GM21717 (cell line): ENCODE measurements at regions not wholly inside any gene's neighbourhood (a gene's known extent, or its start where the extent isn't known, plus 50 kb on each side); places are given as distances from the start of the nearest gene placed in this dataset.

ENCODE experiments used
- ATAC-seq: cut with Tn5 transposase; IDR thresholded peaks from one replicate; pipeline ENCODE4 v1.9.1; 2021; ENCODE audit warnings: mild to moderate bottlenecking, moderate library complexity; ENCODE audit not compliant: unreplicated experiment

DNA sequence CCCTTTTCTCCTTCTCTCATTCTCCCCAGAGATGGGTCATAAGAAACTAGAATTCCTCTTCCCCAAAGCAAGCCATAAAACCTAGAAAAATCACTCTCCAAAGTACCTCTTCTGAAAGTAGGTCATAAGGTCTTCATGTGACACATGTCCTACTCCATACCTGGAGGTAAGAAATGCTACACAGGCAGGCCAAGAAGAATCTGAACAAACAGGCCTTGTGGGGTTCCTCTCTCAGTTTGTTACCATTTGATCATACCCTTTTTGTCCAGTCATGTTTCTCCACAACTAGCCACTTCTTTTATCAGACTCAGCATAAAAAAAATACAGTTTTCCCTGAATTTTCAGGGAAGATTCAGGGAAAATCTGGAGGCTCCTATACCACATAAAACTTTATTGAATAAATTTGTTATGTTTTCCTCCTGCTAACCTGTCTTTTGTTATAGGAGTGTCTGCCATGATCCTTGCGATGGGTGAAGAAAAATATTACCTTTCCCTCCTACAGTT lies 134.4 kb upstream of the LMO4 start:
- ATAC-seq: no peak

GRCh38 chr1:87194856-87195255 lies 133.8 kb upstream of the LMO4 start:
- no peak for ATAC-seq

DNA sequence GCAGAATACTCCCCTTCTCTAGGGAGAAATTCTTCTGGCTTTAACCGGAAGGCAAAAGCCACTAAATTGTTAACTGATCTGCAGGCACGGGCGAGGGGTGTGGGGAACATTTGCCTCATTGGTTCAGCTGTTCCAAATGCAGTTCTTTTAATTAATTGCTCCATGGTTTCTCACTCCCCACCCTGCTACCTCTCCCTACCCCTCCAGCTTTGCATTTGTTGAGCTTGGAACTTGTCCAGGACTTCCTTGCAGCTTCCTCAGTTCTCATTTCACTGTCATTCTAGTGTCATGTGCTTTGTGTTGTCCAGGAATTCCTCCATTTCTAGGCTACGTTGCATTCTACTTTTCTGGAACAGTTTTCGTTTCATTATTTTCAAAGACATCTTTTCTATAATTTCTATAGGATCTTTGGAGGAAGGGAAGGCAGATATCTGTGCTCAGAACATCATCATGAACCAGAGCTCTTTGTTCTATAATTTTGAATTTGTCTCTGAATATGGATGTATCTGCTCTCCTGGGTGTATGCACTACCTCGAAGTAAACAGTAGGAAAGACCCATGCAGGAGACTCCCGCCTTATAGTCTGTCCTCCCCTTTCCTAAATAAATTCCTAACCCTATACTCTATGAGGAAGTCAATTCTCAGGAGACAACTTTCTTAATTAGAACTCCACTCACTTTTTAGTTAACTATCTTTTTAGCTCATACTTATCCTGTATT lies 132.4 kb upstream of the LMO4 start:
- ATAC-seq: no peak

DNA sequence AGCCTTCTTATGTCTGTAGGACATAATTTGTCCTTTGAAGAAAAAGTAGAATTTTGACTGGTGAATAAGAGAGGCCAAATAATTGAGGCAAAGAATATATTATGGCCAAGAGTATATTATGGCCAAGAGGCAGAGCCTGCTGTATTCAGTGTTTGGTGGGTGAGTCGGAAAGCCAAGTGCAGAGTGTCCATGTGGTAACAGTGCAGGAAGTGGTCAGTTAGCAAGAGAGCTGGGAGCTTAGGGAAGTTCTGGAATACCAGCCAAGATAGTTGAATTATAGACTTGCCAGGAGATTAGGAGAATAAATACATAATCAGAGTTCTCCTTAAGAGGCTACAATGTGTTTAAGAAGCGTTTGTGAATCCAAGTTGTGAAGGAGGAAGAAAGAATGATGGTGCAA lies 131.5 kb upstream of the LMO4 start:
- no peak for ATAC-seq

GRCh38 chr1:87197641-87198040 lies 131.0 kb upstream of the LMO4 start:
- ATAC-seq: no peak

DNA sequence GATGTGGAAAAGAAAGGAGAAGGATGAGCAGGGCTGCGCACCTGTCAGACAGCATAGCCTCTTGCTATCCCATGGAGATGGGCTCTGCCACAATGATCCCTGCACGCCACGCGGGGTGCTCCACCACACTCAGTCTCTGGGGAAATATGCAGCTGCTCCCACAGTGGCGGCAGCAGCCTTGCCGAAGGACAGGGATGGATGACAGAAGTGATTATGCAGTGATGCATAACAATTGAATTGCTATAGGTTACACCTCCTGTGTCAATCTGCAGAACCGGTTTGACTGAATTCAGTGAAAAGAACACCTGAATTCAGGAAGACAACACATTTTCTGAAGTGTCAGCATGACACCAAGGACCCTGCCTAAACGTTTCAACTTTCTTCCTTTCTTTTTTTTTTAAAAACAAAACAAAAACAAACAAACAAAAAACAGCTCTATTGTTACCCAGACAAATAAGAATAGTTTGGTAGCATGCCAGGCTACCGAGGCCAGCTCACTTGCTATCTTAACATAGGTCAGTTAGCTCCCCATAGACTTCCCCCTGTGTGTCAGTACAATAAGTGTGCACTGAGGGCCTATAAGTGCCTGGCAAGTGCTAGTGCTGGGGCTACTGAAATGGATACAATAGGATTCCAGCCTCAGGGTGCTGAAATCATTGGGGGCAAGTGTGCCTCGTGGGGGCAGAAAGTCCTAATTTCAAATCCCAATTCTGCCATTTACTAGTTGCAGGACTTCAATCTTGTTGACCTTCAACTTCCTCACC lies 127.6 kb upstream of the LMO4 start:
- ATAC-seq: no peak

DNA sequence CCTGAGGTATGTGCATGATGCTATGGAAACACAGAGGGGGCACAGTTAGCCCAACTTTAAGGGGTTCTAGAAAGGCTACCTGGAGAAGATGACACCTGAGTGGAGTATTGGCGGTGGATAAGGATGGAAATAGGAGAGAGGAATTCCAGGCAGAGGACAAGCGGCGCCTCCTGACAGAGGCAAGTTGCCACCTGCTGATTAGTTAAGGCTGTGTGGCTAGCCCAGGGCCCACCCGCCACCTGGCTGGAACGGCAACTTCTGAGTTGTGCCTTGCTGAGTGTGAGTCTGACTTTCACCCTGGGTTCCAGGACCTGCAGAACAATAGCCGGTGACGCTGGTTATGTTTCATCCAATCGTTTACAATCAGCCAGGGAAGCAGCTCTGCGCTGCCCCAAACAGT lies 126.9 kb upstream of the LMO4 start:
- no peak for ATAC-seq

- no peak for ATAC-seq
These were observed 126.2 kb upstream of the LMO4 start for GRCh38 chr1:87202451-87202850.

DNA sequence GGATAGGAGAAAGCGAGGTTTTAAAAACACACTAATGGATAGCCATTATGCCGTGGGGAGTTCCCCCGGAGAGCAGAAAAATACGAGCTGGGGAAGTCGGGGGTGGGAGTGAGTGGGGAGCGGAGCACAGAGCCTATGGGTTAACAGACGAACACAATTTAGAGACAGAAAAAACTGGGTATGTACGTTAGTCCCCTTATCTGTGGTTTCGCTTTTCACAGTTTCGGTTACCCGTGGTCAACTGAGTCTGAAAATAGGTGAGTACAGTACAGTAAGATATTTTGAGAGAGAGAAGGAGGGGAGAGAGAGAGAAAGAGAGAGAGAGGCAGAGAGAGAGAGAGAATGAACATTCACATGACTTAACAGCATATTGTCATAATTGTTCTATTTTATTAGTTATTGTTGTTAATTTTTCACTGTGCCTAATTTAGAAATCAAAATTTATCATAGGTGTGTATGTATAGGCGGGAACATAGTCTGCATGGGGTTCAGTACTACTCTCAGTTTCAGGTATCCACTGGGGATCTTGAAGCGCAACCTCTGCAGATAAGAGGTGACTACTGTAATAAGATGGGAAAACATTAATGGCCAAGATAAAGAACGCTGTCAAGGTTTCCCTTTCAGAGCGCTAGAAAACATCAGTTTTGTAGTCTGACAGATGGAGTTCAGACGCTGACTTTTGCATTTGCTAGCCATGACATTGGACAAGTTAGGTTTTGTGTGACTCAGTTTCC lies 125.6 kb upstream of the LMO4 start:
- ATAC-seq: peak; percentile 94

DNA sequence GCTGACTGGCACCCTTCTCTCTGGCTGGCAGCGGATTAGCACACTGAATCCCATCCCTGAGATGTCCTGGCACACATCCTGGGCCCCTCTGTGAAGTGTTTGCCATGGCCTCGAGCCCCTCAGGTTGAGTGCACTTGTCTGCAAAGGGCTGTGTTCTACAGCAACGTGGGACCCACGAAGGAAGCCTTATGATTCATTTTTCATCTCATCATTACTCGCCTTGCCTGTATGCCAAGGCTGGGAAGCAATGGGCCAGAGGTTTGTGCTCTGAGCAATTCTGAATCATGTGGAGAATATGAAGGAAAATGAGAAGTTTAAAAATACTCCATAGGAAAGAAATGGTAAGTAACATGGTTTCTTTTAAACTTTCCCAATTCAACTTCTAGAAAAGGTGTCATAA lies 124.8 kb upstream of the LMO4 start:
- no peak for ATAC-seq

DNA sequence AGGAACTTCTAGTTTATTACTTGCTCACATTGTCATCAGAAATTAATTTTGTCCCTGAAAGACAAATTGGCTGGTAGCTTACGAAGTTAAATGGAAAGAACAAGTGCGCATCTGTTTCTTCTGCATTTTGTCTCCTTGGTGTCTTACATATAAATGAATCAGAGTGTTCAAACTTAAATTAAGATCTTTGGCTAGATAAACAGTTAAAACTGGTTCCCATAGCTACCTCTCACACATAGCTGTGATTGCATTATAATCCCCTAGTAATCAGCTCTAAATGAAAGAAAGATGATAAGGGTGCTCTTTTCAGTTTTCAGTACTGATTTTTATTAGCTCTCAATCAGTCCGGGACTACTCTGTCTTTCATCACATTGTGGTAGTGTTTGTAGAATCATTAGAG lies 124.2 kb upstream of the LMO4 start:
- ATAC-seq: no peak

DNA sequence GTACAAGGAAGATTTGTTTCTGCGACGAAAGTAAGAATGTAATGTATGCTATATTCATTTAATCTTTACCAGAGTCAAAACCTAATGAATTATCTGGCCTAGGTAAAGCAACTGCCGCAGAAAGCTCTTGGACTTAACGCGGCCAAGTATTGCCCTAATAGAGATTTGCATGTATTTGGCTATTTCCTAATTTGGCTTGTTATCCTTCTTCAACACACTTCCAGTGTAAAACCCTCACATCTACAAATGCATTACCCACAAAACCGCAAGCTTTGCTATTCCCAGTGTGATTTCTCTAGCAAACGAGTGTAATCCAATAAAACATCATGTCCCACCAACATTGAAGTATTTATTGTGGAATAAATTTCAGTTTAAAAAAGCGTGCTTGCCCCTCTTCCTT lies 123.8 kb upstream of the LMO4 start:
- no peak for ATAC-seq

DNA sequence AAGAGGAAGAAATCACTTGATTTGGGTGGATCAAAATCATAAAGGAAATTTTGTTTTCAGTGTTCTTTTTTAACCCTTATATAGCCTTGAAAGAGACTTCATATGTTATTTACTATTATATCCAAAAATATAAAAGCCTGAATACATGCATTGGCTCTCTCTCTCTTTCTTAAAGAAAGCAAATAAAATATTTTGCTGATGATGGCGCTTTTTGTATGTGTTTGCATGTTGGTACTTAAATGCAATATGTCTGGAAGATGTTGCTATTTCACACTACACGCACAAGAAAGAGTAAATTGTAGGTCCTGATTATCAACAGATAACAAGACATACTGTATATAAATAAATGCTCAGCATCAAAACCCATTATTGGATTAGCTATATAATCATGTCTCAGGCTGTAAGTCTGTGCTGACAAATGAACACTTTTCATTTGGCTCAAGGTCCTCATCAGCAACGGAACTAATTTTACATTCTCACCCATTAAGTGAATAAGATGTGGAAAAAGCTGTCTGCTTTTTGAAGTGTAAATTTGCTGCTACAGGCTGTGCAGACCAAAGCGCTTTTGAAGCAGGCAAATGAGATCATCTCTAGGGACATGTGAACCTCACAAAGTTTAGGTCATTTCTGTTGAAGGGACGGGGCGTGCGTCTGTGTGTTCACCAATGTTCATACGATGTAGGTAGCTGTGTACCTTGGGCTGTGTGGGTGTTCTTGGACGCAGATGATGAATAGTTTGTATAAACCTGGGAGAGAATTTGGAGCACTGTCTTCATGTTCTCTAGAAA lies 122.4 kb upstream of the LMO4 start:
- ATAC-seq: no peak

DNA sequence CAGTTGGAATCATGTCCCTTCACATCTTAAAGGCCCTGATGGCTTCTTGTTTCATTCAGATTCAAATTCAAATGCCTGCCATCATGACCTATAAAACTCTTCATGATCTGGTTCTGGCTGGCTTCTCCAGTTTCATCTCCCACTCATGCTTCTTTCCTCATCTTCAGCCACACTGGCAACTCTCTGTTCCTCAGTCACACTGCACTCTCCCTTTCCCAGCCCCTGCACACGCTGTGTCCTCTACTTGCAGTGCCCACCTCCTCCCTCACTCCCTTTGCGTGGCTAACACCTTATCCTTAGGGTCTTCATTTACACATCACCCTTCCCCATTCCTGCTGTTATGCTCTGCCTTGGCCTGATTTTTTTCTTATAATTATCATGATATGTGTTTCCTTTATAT lies 120.6 kb upstream of the LMO4 start:
- no peak for ATAC-seq

- ATAC-seq: no peak
These were observed 119.7 kb upstream of the LMO4 start for GRCh38 chr1:87208931-87209330.

DNA sequence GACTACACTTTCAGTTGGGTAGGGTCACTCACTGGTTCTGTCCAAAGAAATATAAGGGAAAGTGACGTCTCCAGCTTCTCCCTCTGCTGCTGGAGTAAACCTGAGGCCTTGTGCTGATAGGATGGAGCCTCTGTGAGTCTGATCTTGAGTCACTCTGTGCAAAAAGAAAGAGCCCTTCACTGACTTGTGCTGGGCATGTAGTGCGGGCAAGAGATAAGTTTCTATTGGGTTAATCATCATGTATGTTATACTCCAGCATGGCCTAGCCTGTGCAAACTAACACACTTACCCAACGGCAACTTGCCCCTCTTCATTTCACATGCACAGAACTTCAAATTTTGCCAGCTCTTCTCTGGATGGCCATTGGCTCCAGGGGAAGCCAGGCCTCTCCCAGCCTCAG lies 118.5 kb upstream of the LMO4 start:
- no peak for ATAC-seq

DNA sequence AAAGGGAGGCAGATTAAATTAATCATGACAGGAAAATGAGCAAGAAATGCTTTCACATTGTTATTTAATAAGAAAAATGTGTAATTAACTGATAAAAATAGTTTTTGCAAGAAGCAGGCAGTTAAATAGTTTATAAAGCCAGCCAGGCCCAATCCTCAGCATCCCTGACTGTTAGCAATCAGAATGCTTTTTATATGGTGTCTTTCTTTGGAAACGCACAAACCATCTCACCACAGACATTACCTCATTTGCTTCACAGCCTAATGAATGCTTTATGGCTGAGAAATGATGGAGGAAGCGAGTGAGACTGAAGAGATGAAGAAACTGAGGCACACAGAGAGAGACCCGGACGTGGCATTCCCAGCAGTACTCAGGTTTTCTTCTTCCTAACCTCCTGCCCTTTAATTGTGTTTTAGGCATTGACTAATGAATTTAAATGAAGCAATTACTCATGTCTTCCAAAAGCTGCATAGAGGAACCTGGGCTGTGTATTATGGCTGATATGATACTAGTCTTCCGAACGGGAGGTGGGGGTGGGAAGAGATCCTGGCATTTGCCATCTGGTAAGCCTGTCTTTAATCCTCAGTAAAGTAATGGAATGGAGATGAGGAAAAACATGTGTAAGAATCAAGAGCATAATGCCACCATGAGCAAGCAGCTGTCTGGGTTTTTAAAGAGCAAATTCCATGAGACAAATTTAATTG lies 116.1 kb upstream of the LMO4 start:
- no peak for ATAC-seq

DNA sequence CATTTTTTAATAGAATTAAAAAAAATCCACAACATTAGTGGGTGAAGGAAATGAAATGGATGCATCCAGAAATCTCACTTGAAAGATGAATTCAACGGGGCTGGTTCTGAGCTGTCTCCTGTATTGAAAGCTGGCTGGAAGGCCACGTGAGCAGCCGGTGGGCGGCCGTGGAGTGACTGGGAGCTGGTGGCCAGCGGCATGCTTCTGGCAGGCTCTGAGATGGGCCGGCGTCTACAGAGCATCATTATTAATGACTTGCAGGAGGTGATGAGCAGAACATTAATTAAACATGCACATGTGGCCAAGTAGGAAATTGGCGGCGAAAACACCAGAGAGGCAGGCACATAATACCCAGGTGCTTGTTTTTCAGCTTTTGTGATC lies 115.6 kb upstream of the LMO4 start:
- no peak for ATAC-seq

DNA sequence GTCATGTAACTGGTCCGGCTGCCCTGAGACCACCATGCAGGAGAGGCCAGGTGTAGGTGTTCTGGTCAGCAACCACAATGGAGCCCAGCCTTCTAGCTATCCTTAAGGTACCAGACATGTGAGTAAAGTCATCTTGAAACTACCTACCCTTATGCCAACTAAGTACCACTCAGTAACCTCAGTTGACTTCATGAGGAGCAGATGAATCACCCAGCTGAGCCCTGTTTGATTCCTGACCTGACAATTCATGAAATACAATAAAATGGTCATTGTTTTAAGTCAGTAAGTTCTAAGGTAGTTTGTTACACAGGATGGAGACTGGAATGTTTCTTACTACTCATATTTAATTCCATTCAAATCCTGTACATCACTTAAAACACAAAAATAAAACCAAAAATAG lies 113.1 kb upstream of the LMO4 start:
- no peak for ATAC-seq

DNA sequence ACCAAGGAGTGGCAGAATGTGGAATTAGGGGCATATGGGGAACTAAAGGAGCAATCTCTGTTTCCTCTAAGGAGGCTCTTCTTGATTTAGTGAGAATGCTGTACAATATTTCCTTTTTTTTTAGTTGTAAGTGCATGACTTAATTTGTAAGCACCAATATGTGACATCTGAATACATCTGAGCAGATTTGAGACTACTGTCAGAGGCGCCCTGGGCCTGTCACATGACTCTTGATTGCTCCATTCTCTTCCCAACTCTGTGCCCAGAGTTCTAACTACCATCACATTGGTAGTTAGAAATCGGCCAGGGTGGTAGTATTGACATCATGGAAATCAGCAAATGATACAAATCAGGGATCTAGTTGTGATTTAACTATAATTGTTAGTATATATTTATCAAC lies 110.1 kb upstream of the LMO4 start:
- ATAC-seq: no peak
